VCaP (cell line): ENCODE measurements at regions not wholly inside any gene's neighbourhood (a gene's known extent, or its start where the extent isn't known, plus 50 kb on each side); places are given as distances from the start of the nearest gene placed in this dataset.
"Not testable (repeated sequence)": the region's sequence is repeated elsewhere in the genome, so short reads cannot be mapped to it uniquely, and the experiment has no call there.

Source experiments
- H3K27ac ChIP-seq: fragments of 450-650 bp; 2 replicates; pipeline ENCODE4 v1.5.1; 2017
- TF ChIP-seq, protein P1 (sequence below): fragments of 450-650 bp; conservative IDR thresholded peaks from 2 replicates; pipeline ENCODE4 v1.5.1; 2017; ENCODE audit warnings: mild to moderate bottlenecking, moderate library complexity

DNA sequence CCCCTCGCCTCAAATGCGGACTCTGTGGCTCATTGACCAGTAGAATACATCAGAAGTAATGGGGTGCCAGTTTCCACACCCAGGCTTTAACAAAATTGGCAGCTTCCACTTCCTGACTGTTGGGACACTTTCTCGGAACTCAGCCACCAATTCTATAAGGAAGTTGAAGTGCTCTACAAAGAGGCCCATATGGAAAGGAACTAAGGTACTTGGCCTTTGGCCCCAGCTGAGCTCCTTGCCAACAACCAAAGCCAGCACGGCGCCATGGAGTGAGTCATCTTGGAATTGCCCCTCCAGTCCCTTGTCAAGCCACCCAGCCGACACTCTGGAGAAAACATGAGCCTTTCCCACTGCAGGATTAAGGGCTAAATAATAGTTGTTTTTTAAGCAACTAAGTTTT lies 262.2 kb upstream of the INTU start:
- TF ChIP-seq, protein P1, sequence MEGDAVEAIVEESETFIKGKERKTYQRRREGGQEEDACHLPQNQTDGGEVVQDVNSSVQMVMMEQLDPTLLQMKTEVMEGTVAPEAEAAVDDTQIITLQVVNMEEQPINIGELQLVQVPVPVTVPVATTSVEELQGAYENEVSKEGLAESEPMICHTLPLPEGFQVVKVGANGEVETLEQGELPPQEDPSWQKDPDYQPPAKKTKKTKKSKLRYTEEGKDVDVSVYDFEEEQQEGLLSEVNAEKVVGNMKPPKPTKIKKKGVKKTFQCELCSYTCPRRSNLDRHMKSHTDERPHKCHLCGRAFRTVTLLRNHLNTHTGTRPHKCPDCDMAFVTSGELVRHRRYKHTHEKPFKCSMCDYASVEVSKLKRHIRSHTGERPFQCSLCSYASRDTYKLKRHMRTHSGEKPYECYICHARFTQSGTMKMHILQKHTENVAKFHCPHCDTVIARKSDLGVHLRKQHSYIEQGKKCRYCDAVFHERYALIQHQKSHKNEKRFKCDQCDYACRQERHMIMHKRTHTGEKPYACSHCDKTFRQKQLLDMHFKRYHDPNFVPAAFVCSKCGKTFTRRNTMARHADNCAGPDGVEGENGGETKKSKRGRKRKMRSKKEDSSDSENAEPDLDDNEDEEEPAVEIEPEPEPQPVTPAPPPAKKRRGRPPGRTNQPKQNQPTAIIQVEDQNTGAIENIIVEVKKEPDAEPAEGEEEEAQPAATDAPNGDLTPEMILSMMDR, result no peak
- H3K27ac ChIP-seq, result no peak overlapping the region

DNA sequence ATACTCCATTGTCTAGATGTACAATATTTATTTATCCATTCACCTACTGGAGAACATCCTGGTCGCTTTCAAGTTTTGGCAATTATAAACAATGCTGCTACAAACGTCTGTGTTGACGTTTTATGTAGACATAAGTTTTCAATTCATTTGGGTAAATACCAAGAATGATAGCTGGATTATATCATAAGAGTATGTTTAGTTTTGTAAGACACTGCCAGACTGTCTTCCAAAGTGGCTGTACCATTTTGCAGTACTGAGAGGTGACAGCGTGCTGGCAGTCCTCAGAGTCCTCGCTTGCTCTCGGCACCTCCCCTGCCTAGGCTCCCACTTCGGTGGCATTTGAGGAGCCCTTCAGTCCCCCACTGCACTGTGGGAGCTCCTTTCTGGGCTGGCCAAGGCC lies 253.3 kb upstream of the INTU start:
- no peak overlapping the region for H3K27ac ChIP-seq

DNA sequence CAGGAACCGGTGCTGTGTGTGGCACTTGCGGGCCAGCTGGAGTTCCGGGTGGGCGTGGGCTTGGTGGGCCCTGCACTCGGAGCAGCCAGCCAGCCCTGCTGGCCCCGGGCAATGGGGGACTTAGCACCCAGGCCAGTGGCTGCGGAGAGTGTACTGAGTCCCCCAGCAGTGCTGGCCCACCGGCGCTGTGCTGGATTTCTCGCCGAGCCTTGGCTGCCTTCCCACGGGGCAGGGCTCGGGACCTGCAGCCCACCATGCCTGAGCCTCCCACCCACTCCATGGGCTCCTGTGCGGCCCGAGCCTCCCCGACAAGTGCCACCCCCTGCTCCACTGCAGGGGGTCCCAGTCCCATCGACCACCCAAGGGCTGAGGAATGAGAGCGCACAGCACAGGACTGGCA lies 252.8 kb upstream of the INTU start:
- not testable (repeated sequence) for H3K27ac ChIP-seq

More for the DNA sequence above, 253.3 kb upstream of the INTU start:
- TF ChIP-seq, protein P1, result no peak

DNA sequence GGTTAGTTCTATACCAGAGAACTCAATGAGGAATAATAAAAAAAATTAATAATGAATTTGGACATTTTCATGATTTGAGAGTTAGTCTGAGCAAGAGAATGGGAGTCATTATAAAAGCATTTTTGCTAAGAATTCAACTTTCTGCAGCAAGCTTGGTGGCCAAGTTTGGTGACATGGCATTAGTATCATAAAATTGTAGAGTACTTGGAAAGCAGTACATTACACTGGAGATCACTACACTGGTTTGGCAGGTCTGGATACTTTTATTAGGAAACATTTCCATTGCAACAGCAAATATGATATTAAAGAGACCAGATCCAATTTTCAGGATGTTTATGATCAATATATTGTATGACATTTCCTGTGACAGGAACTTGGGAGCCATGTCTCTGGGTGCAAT lies 249.1 kb upstream of the INTU start:
- TF ChIP-seq, protein P1, result no peak
- H3K27ac ChIP-seq, result no peak overlapping the region

DNA sequence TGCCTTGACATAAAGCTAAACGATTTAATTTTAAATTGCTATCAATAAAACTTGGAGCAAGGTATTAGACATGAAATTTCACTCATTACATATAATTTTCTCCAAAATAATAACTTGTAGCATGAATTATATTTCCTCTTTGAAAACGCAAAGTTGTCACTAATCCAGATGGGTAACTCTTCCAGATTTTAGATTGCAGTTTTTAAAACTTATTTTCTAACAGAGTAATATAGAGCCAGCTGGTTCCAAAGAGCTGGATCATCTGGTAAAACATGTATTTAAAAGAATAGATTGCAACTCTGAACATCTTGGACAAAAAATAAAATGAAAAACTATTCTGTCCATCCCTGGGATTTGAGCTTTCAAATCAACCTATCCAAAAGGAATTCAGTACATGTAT lies 238.2 kb upstream of the INTU start:
- TF ChIP-seq, protein P1, result no peak
- no peak overlapping the region for H3K27ac ChIP-seq

DNA sequence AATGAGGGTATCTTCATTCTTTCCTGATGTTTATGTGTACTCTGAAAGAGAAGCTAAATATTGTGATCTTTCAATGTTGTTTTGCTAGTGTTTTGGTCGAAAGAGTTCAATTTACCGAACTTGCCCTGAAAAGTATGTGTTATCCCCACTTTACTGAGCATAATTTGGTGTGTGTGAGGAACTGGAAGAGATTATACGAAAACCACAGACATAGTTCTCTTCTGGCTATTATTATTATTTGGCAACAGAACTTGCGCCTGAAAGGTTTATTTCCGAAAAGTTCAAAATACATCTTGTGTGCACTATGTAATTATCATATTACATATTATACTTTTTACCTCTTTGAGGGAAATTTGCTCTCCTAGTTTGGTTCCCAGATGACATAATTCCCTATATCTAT lies 232.5 kb upstream of the INTU start:
- TF ChIP-seq, protein P1, result no peak
- no peak overlapping the region for H3K27ac ChIP-seq

DNA sequence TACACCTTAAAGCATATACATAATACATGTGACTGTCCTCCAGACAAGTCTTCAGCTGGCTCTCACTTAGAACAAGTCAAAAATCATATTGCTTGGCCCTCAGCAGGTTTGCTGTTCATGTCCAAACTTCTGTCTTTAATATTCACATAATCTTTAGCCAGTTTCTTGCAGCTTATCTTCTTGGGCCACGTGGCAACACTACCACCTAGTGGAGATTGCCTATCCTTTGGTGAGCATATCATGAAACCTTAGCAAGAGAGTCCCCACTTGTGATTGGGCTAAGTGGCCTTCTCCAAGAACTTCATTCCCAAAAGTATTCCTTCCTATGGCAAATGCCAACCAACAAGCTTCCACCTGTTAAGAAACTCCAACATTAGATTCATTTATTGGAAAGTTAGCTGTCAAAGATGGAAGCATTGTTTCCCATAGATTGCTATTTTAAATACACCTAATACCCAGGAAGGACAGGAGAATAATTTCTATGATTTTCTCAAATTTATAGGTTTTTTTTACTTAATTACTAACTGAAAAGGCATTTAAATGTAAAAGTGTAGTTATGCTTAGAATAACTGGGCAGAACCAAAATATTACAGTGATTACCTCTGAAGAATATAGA lies 231.9 kb upstream of the INTU start:
- TF ChIP-seq, protein P1, result peak; percentile 92
- H3K27ac ChIP-seq, result no peak overlapping the region

DNA sequence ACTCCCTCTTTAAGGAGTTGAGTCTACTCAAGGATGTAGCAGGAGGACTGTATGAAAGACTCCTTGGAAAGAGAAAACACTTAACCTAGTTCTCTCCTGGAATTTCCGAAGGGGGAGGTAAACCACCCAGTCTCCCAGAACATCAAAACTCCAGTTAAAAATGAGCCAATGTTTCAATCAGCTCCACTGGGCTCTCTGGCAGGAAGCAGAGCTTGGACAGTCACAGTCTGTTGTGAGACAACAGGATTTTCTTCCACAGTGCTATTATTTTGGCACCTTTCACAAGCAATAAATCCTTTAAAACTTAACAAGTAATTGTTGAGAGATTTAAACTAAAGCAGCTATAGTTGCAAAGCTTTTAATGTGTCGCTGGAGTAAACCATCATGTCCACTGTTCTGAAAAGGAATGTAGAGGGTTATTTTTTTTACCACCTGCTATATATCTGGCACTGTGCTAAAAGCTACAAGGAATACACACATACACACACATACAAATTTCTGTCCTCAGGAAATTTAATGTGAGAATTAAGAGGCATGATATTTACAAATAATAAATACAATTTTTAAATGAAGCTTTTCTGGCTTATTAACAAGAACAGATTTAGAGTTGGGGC lies 229.2 kb upstream of the INTU start:
- TF ChIP-seq, protein P1, result no peak
- H3K27ac ChIP-seq, result no peak overlapping the region
